ENCODE measurements at regions not wholly inside any gene's neighbourhood (a gene's known extent, or its start where the extent isn't known, plus 50 kb on each side); places are given as distances from the start of the nearest gene placed in this dataset.
"Not testable (repeated sequence)": the region's sequence is repeated elsewhere in the genome, so short reads cannot be mapped to it uniquely, and the experiment has no call there.

GRCh38 chr1:38656726-38657125 is 202.8 kb downstream of the RRAGC start:
- Histone ChIP-seq H4K20me1 (ENCODE audit: low read depth, low read length) (no peaks in the 10 kb centered on the region), H3K4me2 (ENCODE audit: low read depth, low read length, poor library complexity, severe bottlenecking) (no peak overlapping the region), H3K79me2 (ENCODE audit: insufficient read depth, low read length) (no peaks in the 10 kb centered on the region), H3K27me3 (ENCODE audit: low read length) (no peaks in the 10 kb centered on the region), H3F3A (ENCODE audit: insufficient read depth) (no peaks in the 10 kb centered on the region), H3K9me3 (ENCODE audit: insufficient read depth, low read length) (no peaks in the 10 kb centered on the region), H3K27ac (ENCODE audit: low read depth, low read length) (no peak overlapping the region), H3K9me2 (replicated peaks; ENCODE audit: insufficient read depth, low read length) (no peaks in the 10 kb centered on the region), H3K4me3 (ENCODE audit: insufficient read depth, low read length, poor library complexity, severe bottlenecking) (no peak overlapping the region), H3K36me3 (ENCODE audit: low read length) (no peaks in the 10 kb centered on the region), H3K9ac (ENCODE audit: low read length) (no peak overlapping the region), H2AFZ (ENCODE audit: low read depth, low read length, severe bottlenecking) (no peak overlapping the region)
- TF ChIP-seq CTCF (IDR thresholded peaks at IDR 0.05; ENCODE audit: insufficient read depth, low read length, poor library complexity, severe bottlenecking) (no peak), EZH2phosphoT487 (conservative IDR thresholded peaks at IDR 0.05; ENCODE audit: low read length) (no peak)

- Histone ChIP-seq H3K4me2 (ENCODE audit: low read depth, low read length, poor library complexity, severe bottlenecking) (no peak overlapping the region), H3K27me3 (ENCODE audit: low read length) (no peaks in the 10 kb centered on the region), H3K9me2 (replicated peaks; ENCODE audit: insufficient read depth, low read length) (no peaks in the 10 kb centered on the region), H4K20me1 (ENCODE audit: low read depth, low read length) (no peaks in the 10 kb centered on the region), H3F3A (ENCODE audit: insufficient read depth) (no peaks in the 10 kb centered on the region), H3K4me3 (ENCODE audit: insufficient read depth, low read length, poor library complexity, severe bottlenecking) (no peak overlapping the region), H3K27ac (ENCODE audit: low read depth, low read length) (no peak overlapping the region), H3K79me2 (ENCODE audit: insufficient read depth, low read length) (no peaks in the 10 kb centered on the region), H2AFZ (ENCODE audit: low read depth, low read length, severe bottlenecking) (no peak overlapping the region), H3K36me3 (ENCODE audit: low read length) (no peaks in the 10 kb centered on the region), H3K9me3 (ENCODE audit: insufficient read depth, low read length) (no peaks in the 10 kb centered on the region), H3K9ac (ENCODE audit: low read length) (no peak overlapping the region)
- TF ChIP-seq CTCF (IDR thresholded peaks at IDR 0.05; ENCODE audit: insufficient read depth, low read length, poor library complexity, severe bottlenecking), result no peak
Measured at GRCh38 chr1:38652217-38652616, 207.4 kb downstream of the RRAGC start.

GRCh38 chr1:38651669-38652068 is 207.9 kb downstream of the RRAGC start:
- Histone ChIP-seq H3K9me2 (replicated peaks; ENCODE audit: insufficient read depth, low read length) (no peaks in the 10 kb centered on the region), H4K20me1 (ENCODE audit: low read depth, low read length) (no peaks in the 10 kb centered on the region)
- TF ChIP-seq EZH2phosphoT487 (conservative IDR thresholded peaks at IDR 0.05; ENCODE audit: low read length) (no peak), CTCF (IDR thresholded peaks at IDR 0.05; ENCODE audit: insufficient read depth, low read length, poor library complexity, severe bottlenecking) (no peak)

GRCh38 chr1:38648417-38648816 is 211.2 kb downstream of the RRAGC start:
- no peaks in the 10 kb centered on the region for H3K9me3 ChIP-seq (ENCODE audit: insufficient read depth, low read length)
- H3K9ac ChIP-seq (ENCODE audit: low read length), result no peak overlapping the region
- H3K27me3 ChIP-seq (ENCODE audit: low read length), result no peaks in the 10 kb centered on the region
- no peak overlapping the region for H3K4me3 ChIP-seq (ENCODE audit: insufficient read depth, low read length, poor library complexity, severe bottlenecking)
- no peaks in the 10 kb centered on the region for H3K9me2 ChIP-seq (replicated peaks; ENCODE audit: insufficient read depth, low read length)
- no peaks in the 10 kb centered on the region for H4K20me1 ChIP-seq (ENCODE audit: low read depth, low read length)
- H2AFZ ChIP-seq (ENCODE audit: low read depth, low read length, severe bottlenecking), result no peak overlapping the region
- no peak for TF ChIP-seq CTCF (IDR thresholded peaks at IDR 0.05; ENCODE audit: insufficient read depth, low read length, poor library complexity, severe bottlenecking)
- no peak for TF ChIP-seq EZH2phosphoT487 (conservative IDR thresholded peaks at IDR 0.05; ENCODE audit: low read length)
- H3K79me2 ChIP-seq (ENCODE audit: insufficient read depth, low read length), result no peaks in the 10 kb centered on the region
- H3K27ac ChIP-seq (ENCODE audit: low read depth, low read length), result no peak overlapping the region
- H3K4me2 ChIP-seq (ENCODE audit: low read depth, low read length, poor library complexity, severe bottlenecking), result no peak overlapping the region
- H3F3A ChIP-seq (ENCODE audit: insufficient read depth), result no peaks in the 10 kb centered on the region
- no peaks in the 10 kb centered on the region for H3K36me3 ChIP-seq (ENCODE audit: low read length)

More at GRCh38 chr1:38651669-38652068, 207.9 kb downstream of the RRAGC start:
- H3K9me3 ChIP-seq (ENCODE audit: insufficient read depth, low read length), result no peaks in the 10 kb centered on the region
- H3F3A ChIP-seq (ENCODE audit: insufficient read depth), result no peaks in the 10 kb centered on the region
- no peak overlapping the region for H3K4me3 ChIP-seq (ENCODE audit: insufficient read depth, low read length, poor library complexity, severe bottlenecking)
- H3K4me2 ChIP-seq (ENCODE audit: low read depth, low read length, poor library complexity, severe bottlenecking), result no peak overlapping the region
- H3K36me3 ChIP-seq (ENCODE audit: low read length), result no peaks in the 10 kb centered on the region
- H3K27me3 ChIP-seq (ENCODE audit: low read length), result no peaks in the 10 kb centered on the region
- H3K79me2 ChIP-seq (ENCODE audit: insufficient read depth, low read length), result no peaks in the 10 kb centered on the region
- H2AFZ ChIP-seq (ENCODE audit: low read depth, low read length, severe bottlenecking), result no peak overlapping the region
- H3K27ac ChIP-seq (ENCODE audit: low read depth, low read length), result no peak overlapping the region
- H3K9ac ChIP-seq (ENCODE audit: low read length), result no peak overlapping the region

- H3K79me2 ChIP-seq (ENCODE audit: insufficient read depth, low read length); H3F3A ChIP-seq (ENCODE audit: insufficient read depth); H3K9ac ChIP-seq (ENCODE audit: low read length); H3K9me2 ChIP-seq (replicated peaks; ENCODE audit: insufficient read depth, low read length); H3K4me3 ChIP-seq (ENCODE audit: insufficient read depth, low read length, poor library complexity, severe bottlenecking); H3K27ac ChIP-seq (ENCODE audit: low read depth, low read length); H4K20me1 ChIP-seq (ENCODE audit: low read depth, low read length); H3K36me3 ChIP-seq (ENCODE audit: low read length); H3K9me3 ChIP-seq (ENCODE audit: insufficient read depth, low read length); H2AFZ ChIP-seq (ENCODE audit: low read depth, low read length, severe bottlenecking); H3K27me3 ChIP-seq (ENCODE audit: low read length); H3K4me2 ChIP-seq (ENCODE audit: low read depth, low read length, poor library complexity, severe bottlenecking): not testable (repeated sequence)
Measured at GRCh38 chr1:38647341-38647740, 212.2 kb downstream of the RRAGC start.
